WTC11 (cell line): ENCODE measurements at regions not wholly inside any gene's neighbourhood (a gene's known extent, or its start where the extent isn't known, plus 50 kb on each side); places are given as distances from the start of the nearest gene placed in this dataset.
"Not testable (repeated sequence)": the region's sequence is repeated elsewhere in the genome, so short reads cannot be mapped to it uniquely, and the experiment has no call there.

Experiments
- ATAC-seq: fragments of 200-7000 bp; cut with Tn5 transposase; 2 replicates; pipeline ENCODE4 v1.10.0; 2021; ENCODE audit warnings: mild to moderate bottlenecking, moderate library complexity
- CTCF ChIA-PET: fragments of 300-600 bp; sonication (Branson Sonifier 250); formaldehyde crosslinking; loops from one replicate; lab custom pipeline; 2021; ENCODE audit warnings: antibody characterized with exemption; lab: Charles Lee
- POLR2A ChIA-PET: fragments of 350-600 bp; sonication (Branson Sonifier 250); formaldehyde crosslinking; loops from one replicate; lab custom pipeline; 2021; ENCODE audit warnings: antibody characterized with exemption; lab: Charles Lee
- DNase-seq: peaks from one replicate; pipeline ENCODE4 v3.0.0; 2021; ENCODE audit warnings: low spot score
- H3K27ac Mint-ChIP-seq: 2 replicates; pipeline ENCODE4 v1.8.0; 2021; ENCODE audit warnings: mixed read lengths
- H3K27me3 Mint-ChIP-seq: 2 replicates; pipeline ENCODE4 v1.8.0; 2021; ENCODE audit warnings: low read depth, mild to moderate bottlenecking, moderate library complexity, mixed read lengths
- H3K36me3 Mint-ChIP-seq: 2 replicates; pipeline ENCODE4 v1.8.0; 2021; ENCODE audit warnings: mixed read lengths
- H3K4me1 Mint-ChIP-seq: 2 replicates; pipeline ENCODE4 v1.8.0; 2022; ENCODE audit warnings: mixed read lengths
- H3K4me3 Mint-ChIP-seq: 2 replicates; pipeline ENCODE4 v1.8.0; 2021; ENCODE audit warnings: mild to moderate bottlenecking, moderate library complexity, mixed read lengths
- H3K9me3 Mint-ChIP-seq: 2 replicates; pipeline ENCODE4 v1.8.0; 2021; ENCODE audit warnings: mixed read lengths
- AFF4 ChIP-seq: sonication (generic); formaldehyde crosslinking; IDR thresholded peaks from 2 replicates; pipeline ENCODE4 v1.8.1; 2023; ENCODE audit warnings: mild to moderate bottlenecking, missing genetic modification reagents, borderline replicate concordance
- ATF2 ChIP-seq: sonication (generic); formaldehyde crosslinking; IDR thresholded peaks from 2 replicates; pipeline ENCODE4 v1.8.1; 2022; ENCODE audit warnings: low read depth, missing genetic modification reagents, borderline replicate concordance
- E2F1 ChIP-seq: sonication (generic); formaldehyde crosslinking; IDR thresholded peaks from 2 replicates; pipeline ENCODE4 v1.8.0; 2022; ENCODE audit warnings: mild to moderate bottlenecking, missing genetic modification reagents
- ERG ChIP-seq: fragments of 250-450 bp; sonication (Bioruptor Pico); IDR thresholded peaks from 2 replicates; pipeline ENCODE4 v1.8.0; 2021; ENCODE audit warnings: mild to moderate bottlenecking
- FOXP4 ChIP-seq: sonication (generic); formaldehyde crosslinking; IDR thresholded peaks from 2 replicates; pipeline ENCODE4 v1.8.0; 2022; ENCODE audit warnings: mild to moderate bottlenecking, missing genetic modification reagents
- GRHL2 ChIP-seq: fragments of 250-450 bp; sonication (Bioruptor Pico); IDR thresholded peaks from 2 replicates; pipeline ENCODE4 v1.8.0; 2022; ENCODE audit warnings: mild to moderate bottlenecking, moderate library complexity; ENCODE audit not compliant: insufficient replicate concordance, severe bottlenecking
- NFYB ChIP-seq: sonication (generic); formaldehyde crosslinking; conservative IDR thresholded peaks from 2 replicates; pipeline ENCODE4 v1.8.0; 2022; ENCODE audit warnings: low read depth, missing genetic modification reagents
- NR2C2 ChIP-seq: sonication (generic); formaldehyde crosslinking; IDR thresholded peaks from 2 replicates; pipeline ENCODE4 v1.8.0; 2022; ENCODE audit warnings: mild to moderate bottlenecking, missing genetic modification reagents
- NR3C1 ChIP-seq: sonication (generic); formaldehyde crosslinking; conservative IDR thresholded peaks from 2 replicates; pipeline ENCODE4 v1.8.1; 2023; ENCODE audit warnings: low read depth, mild to moderate bottlenecking, missing genetic modification reagents
- PRDM15 ChIP-seq: sonication (generic); formaldehyde crosslinking; IDR thresholded peaks from 2 replicates; pipeline ENCODE4 v1.8.0; 2022; ENCODE audit warnings: missing genetic modification reagents
- SOX15 ChIP-seq: fragments of 250-450 bp; sonication (Bioruptor Pico); IDR thresholded peaks from 2 replicates; pipeline ENCODE4 v1.9.0; 2021; ENCODE audit warnings: mild to moderate bottlenecking
- TP53 ChIP-seq: sonication (generic); formaldehyde crosslinking; IDR thresholded peaks from 2 replicates; pipeline ENCODE4 v1.8.1; 2023; ENCODE audit warnings: mild to moderate bottlenecking, missing genetic modification reagents
- ZSCAN18 ChIP-seq: fragments of 250-450 bp; sonication (Bioruptor Pico); IDR thresholded peaks from 2 replicates; pipeline ENCODE4 v2.1.2; 2022; ENCODE audit warnings: mild to moderate bottlenecking, moderate library complexity

GRCh38 chr10:3255075-3255474 is 82.5 kb upstream of the PITRM1 start:
- Mint-ChIP-seq H3K4me1 (no peaks in the 10 kb centered on the region), H3K36me3 (no peaks in the 10 kb centered on the region), H3K27me3 (peaks cover 7% of the 10 kb centered on the region), H3K9me3 (no peaks in the 10 kb centered on the region), H3K4me3 (no peak overlapping the region), H3K27ac (no peak overlapping the region)
- ATAC-seq (no peak), DNase-seq (no peak)
- POLR2A ChIA-PET = interaction anchor here (0.7 kb wide), 1 partner anchor 1441 kb away, joined by 3 read pairs; no protein-coding TSS in a partner anchor
- CTCF ChIA-PET = interaction anchor here (1.2 to 1.6 kb wide), 2 partner anchors 8 to 57 kb away, joined by 3 to 5 read pairs; no protein-coding TSS in a partner anchor
- TF ChIP-seq ERG (CRISPR knock-in tag) (no peak), NFYB (CRISPR knock-in tag) (no peak), ZSCAN18 (CRISPR knock-in tag) (no peak), SOX15 (CRISPR knock-in tag) (no peak), E2F1 (CRISPR knock-in tag) (no peak), GRHL2 (CRISPR knock-in tag) (no peak), NR3C1 (CRISPR knock-in tag) (no peak), PRDM15 (CRISPR knock-in tag) (no peak), FOXP4 (CRISPR knock-in tag) (no peak), AFF4 (CRISPR knock-in tag) (no peak), TP53 (CRISPR knock-in tag) (no peak), ATF2 (CRISPR knock-in tag) (no peak), NR2C2 (no peak)

- H3K9me3 Mint-ChIP-seq, POLR2A ChIA-PET, H3K4me3 Mint-ChIP-seq, H3K27me3 Mint-ChIP-seq, DNase-seq, H3K27ac Mint-ChIP-seq, ATAC-seq, H3K4me1 Mint-ChIP-seq, H3K36me3 Mint-ChIP-seq: not testable (repeated sequence)
- CTCF ChIA-PET = interaction anchor here (1.2 to 1.6 kb wide), 2 partner anchors 9 to 56 kb away, joined by 3 to 5 read pairs; no protein-coding TSS in a partner anchor
Observed at GRCh38 chr10:3253974-3254373, 81.4 kb upstream of the PITRM1 start.
